B cell (primary cell): ENCODE measurements at regions not wholly inside any gene's neighbourhood (a gene's known extent, or its start where the extent isn't known, plus 50 kb on each side); places are given as distances from the start of the nearest gene placed in this dataset.

Experiments used
- EZH2 ChIP-seq: IDR thresholded peaks from 2 replicates; pipeline ENCODE4 v1.6.1; 2012; ENCODE audit warnings: borderline replicate concordance, low read depth, mild to moderate bottlenecking, moderate library complexity, low read length; ENCODE audit not compliant: insufficient read depth, poor library complexity, severe bottlenecking
- TF ChIP-seq, protein P1 (sequence below): fragments of 200-600 bp; IDR thresholded peaks from one replicate; pipeline ENCODE4 v1.8.0; 2022; ENCODE audit warnings: antibody characterized with exemption, mild to moderate bottlenecking

DNA sequence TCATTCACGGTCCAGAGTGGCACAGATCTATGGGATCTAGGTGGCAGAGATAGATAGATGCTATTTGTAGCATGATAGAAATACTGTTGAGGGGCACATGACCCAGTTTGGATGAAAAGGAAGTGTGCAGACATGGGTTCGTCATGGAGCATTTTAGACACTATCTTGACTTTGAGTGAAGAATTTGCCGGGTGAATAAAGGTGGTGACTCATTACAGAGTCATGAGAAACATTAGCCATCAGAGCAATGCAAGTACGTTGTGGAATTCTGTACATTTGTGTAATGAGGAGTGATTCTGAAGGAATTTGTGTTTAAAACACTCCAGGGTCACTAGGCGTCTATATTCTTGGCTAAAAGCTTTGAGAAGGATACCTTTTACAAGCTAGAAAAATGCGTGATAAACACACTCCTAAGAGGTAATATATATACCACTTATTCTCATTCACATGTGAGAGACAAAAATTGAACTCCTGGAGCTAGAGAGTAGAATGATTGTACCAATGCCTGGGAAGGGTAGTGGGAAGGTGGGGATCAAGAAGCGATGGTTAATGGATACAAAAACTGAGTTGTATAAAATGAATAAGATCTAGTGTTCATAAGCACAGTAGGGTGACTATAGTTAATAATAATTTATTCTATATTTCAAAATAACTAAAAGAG is 593.7 kb upstream of the LUZP2 start:
- TF ChIP-seq, protein P1, sequence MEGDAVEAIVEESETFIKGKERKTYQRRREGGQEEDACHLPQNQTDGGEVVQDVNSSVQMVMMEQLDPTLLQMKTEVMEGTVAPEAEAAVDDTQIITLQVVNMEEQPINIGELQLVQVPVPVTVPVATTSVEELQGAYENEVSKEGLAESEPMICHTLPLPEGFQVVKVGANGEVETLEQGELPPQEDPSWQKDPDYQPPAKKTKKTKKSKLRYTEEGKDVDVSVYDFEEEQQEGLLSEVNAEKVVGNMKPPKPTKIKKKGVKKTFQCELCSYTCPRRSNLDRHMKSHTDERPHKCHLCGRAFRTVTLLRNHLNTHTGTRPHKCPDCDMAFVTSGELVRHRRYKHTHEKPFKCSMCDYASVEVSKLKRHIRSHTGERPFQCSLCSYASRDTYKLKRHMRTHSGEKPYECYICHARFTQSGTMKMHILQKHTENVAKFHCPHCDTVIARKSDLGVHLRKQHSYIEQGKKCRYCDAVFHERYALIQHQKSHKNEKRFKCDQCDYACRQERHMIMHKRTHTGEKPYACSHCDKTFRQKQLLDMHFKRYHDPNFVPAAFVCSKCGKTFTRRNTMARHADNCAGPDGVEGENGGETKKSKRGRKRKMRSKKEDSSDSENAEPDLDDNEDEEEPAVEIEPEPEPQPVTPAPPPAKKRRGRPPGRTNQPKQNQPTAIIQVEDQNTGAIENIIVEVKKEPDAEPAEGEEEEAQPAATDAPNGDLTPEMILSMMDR: no peak
- no peak for TF ChIP-seq EZH2
